NCI-H524 (cell line): ENCODE measurements at regions not wholly inside any gene's neighbourhood (a gene's known extent, or its start where the extent isn't known, plus 50 kb on each side); places are given as distances from the start of the nearest gene placed in this dataset.

ENCODE experiments used
- DNase-seq, 2 experiments: peaks; one replicate each; lab custom pipeline; 2025; lab: John Stamatoyannopoulos, UW

DNA sequence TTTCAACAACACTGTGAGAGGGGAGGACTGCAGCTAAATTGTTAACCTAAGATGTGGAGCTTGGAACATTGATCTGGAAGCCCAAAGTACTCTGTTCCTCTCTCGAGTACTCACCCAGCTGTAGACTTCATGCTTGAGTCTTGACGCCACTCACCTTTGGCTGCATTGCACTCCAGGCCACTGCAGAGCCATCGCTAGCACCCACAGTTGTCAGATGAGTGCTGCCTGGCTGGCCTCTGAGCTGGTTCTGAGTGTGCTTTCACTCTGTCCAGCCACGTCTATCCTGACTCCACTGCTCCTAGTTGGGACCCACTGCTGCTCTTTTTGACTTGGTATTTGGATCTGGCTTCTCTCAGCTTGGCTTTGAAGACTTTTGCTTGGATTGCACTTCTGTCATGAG, 552.1 kb downstream of the DCDC2C start:
- no peak for DNase-seq

DNA sequence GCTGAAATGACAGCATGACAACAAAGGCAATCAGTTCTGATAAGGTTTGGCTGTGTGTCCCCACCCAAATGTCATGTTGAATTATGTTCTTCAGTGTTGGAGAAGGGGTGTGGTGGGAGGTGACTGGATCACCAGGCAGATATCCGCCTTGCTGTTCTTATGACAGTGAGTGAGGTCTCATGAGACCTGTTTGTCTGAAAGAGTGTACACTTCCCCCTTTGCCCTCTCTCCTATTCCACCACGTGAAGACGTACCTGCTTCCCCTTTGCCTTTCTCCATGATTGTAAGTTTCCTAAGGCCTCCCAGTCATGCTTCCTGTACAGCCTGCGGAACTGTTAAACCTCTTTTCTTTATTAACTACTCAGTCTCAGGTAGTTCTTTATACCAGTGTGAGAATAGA, 553.0 kb downstream of the DCDC2C start:
- no peak for DNase-seq

- DNase-seq, result no peak
Measured at GRCh38 chr2:4258563-4258962, 555.2 kb downstream of the DCDC2C start.

GRCh38 chr2:4265936-4266335, 562.6 kb downstream of the DCDC2C start:
- DNase-seq, result no peak

DNA sequence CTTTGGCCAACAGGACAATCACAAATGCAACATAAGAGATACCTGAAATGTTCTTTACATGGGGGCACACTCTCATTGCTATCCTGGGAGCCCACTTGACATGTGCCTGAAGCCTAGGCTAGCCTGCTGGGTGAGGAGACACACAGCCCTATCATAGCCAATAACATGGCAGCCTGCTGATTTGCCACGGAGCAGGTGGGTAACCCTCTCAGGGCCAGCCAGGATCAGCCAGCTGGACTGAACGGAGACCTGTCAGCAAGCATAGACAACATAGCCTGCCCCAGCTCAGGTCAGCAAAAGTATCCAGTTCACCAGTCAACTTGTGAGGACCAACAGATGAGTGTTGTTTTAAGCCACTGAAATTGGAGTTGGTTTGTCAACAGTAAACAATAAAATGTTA, 566.5 kb downstream of the DCDC2C start:
- DNase-seq, result no peak

- DNase-seq, result peak in 1 of 2 experiments; percentile 75
Measured at GRCh38 chr2:4272261-4272858, 569.0 kb downstream of the DCDC2C start.

GRCh38 chr2:4278392-4278791, 575.0 kb downstream of the DCDC2C start:
- no peak for DNase-seq

GRCh38 chr2:4279431-4279830, 576.1 kb downstream of the DCDC2C start:
- peak; percentile 10 to 57 for DNase-seq

- DNase-seq, result peak in 1 of 2 experiments; percentile 31
Measured at GRCh38 chr2:4291430-4291829, 588.1 kb downstream of the DCDC2C start.

DNA sequence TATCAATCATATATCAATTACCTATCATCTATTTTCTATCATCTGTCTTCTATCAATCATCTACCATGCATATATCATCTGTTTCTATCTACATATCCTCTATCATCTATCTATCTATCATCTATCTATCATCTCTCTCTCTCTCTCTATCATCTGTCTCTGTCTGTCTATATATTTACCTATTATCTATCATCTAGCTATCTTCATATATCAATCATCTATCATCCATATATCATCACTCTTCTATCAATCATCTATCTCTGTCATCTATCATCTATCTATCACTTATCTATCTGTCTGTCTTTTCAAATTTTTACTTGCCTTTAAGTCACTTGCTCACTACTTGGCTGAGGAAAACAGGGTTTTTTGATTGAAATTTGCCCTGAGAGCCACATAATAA, 592.3 kb downstream of the DCDC2C start:
- DNase-seq, result no peak

DNA sequence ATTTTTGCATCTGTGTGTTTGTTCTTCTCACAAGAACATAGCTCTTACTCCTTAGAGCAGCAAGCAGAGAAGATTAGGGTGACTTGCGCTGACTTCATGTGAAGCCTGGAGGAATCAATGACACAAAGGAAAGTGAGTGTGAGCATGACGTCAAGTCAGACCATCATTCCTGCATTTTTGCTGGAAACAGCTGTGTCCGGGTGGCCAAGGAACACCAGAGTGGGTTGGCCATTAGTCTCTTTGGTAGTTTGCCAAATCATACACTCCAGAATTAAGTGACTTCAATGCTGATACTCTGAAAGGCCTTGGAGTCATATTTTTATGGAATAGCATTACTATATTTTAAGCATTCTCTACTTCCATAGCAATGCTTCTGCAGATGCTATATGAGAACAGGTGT, 597.2 kb downstream of the DCDC2C start:
- DNase-seq, result no peak

DNA sequence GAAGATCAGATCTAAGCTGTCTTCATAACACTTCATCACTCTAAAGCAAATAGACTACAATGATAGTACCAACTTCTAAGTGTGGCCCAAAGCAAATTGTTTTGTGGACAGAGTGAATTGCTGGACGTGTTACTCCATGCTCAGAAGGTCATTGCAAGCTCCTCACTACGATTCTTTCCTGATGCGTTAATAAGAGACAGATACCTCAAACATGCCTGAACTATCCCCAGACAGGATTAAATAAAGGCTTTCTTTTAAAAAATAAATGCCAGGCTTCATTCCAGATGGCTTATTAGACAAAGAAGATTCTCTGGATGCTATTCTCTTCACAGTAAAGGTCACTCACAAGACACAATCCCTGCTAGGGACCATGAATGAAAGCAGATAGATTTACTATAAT, 621.2 kb downstream of the DCDC2C start:
- DNase-seq, result no peak

- DNase-seq, result no peak
Measured at GRCh38 chr2:4336864-4337263, 633.5 kb downstream of the DCDC2C start.

- DNase-seq, result no peak
Measured at GRCh38 chr2:4338345-4338744, 635.0 kb downstream of the DCDC2C start.

DNA sequence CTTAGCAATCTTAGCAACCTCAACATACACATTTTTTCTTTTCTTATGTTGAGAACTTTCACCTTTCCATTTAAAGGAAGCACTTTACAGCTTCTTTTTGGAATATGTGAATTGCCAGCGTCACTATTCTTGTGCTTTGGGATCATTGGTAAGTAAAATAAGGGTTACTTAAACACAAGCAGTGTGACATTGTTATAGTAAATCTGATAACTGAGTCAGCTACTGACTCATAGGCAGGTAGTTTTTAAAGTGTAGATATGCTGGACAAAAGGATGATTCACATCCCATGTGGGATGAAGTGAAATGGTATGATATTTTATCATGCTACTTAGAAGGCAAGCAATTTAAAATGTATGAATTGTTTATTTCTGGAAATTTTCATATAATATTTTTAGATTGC, 637.2 kb downstream of the DCDC2C start:
- no peak for DNase-seq

DNA sequence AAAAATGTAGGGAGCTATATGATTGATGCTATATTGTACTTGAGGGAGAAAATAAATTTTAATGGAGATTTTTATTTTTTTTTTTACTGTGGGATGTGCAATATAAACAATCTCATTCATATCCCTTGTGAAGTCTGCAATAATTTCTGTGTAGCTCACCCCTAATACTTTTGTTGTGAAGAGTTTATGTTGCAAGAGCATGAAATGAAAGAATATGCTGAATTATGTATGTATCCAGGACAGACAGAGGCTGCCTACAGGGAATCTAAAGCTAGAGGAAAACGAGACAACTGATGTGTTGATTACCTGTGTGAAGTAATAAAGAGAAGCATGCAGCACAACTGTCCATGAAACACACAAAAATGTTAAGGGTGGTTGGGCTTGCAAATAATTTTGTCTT, 643.3 kb downstream of the DCDC2C start:
- DNase-seq, result no peak

DNA sequence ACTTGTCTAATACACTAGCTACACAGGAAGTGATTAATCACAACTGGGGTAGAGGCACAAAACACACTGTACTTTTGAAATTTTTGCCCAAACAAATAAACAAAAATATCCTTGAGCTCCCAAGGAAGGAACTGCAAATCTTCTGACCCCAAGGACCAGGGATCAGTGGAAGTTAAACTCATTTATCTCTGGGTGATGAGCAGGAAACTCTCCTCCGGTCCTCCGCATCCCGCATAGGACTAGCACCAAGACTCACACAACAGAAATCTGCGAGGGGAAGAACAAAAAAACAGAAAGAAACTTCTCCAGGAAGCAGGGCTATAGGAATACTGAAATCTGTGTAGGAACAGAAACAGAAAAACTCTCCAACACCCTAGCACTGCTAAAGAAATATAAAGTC, 650.3 kb downstream of the DCDC2C start:
- no peak for DNase-seq

- no peak for DNase-seq
Measured at GRCh38 chr2:4354164-4354563, 650.8 kb downstream of the DCDC2C start.

DNA sequence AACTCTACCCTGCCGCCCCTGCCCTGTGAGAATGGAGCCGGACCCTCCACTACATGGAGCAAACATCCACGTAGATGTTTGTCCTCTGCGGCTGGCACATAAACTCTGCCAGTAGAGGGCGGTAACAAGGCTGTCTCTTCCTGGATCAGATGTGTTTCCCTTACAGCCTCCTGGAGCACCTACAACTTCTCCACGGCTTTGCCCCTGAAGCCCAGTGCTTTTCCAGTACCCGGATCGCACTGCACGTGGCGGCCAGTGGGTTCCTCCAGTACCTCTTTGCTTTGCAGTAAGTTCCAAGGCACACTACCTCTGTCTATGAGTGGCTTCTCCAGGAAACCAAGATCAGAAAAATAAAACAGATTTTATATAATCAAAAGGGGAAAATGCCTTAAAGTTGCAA, 651.3 kb downstream of the DCDC2C start:
- DNase-seq, result peak in 1 of 2 experiments; percentile 53

- no peak for DNase-seq
Measured at GRCh38 chr2:4356109-4356508, 652.7 kb downstream of the DCDC2C start.

DNA sequence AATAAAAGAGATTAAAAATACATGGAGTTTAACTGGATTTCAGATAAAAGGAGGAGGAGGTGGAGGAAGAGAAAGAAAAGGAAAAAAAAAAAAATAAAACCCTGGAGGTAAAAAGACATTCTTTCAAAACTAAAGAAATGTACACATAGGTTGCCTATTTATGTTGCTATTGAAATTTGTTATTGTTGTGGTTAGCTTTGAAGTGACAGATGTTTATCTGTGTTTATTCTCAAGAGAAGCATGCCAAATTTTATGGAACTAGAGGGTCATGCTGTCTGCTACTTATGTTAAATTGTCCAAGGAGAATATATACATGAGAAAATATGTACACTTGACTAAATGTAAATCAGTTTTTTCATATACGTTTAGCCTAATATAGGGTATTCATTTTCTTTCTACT, 653.2 kb downstream of the DCDC2C start:
- no peak for DNase-seq

GRCh38 chr2:4357121-4357520, 653.7 kb downstream of the DCDC2C start:
- no peak for DNase-seq

DNA sequence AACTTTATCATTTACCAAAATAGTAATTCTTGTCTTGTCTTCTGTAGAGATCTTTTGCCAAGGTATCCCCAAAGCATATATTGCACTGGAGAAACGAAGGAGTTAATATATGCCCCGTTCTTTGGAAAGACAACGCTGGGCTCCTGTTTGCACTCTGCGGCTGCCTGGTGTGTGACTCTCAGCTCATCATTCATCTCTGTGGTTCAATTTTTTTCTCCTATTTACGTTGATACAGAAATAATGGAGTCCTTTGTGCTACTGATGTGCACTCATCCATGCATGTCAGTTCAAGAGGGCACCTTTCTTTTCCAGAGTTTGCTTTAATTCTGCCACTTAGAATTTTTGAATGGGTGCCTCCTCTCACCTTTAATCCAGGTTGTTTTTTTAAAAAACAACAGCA, 655.5 kb downstream of the DCDC2C start:
- no peak for DNase-seq

GRCh38 chr2:4368907-4369306, 665.5 kb downstream of the DCDC2C start:
- DNase-seq, result no peak
